Upper lobe of right lung (tissue), 1 donor: ENCODE measurements at regions not wholly inside any gene's neighbourhood (a gene's known extent, or its start where the extent isn't known, plus 50 kb on each side); places are given as distances from the start of the nearest gene placed in this dataset.

ENCODE experiments used
- ATAC-seq: fragments of 200-7000 bp; cut with Tn5 transposase; one replicate; pipeline ENCODE4 v1.9.1; 2020; ENCODE audit warnings: mild to moderate bottlenecking, moderate library complexity
- DNase-seq: peaks from one replicate; pipeline ENCODE4 v3.0.0-alpha.2; 2020
- H3K27ac ChIP-seq: fragments of 200-600 bp; one replicate; pipeline ENCODE4 v1.8.0; 2022
- H3K27me3 ChIP-seq: fragments of 200-600 bp; one replicate; pipeline ENCODE4 v1.8.0; 2022; ENCODE audit warnings: mild to moderate bottlenecking
- H3K36me3 ChIP-seq: fragments of 200-600 bp; one replicate; pipeline ENCODE4 v1.8.0; 2022
- H3K4me1 ChIP-seq: fragments of 200-600 bp; one replicate; pipeline ENCODE4 v1.8.0; 2022
- H3K4me3 ChIP-seq: fragments of 200-600 bp; one replicate; pipeline ENCODE4 v1.8.0; 2022; ENCODE audit warnings: mild to moderate bottlenecking
- H3K9me3 ChIP-seq: fragments of 200-600 bp; one replicate; pipeline ENCODE4 v1.8.0; 2022
- CTCF ChIP-seq: fragments of 200-600 bp; IDR thresholded peaks from one replicate; pipeline ENCODE4 v1.8.0; 2022; ENCODE audit warnings: antibody characterized with exemption
- intact Hi-C: fragments of 100-400 bp; cut with DNase I; formaldehyde crosslinking; loops from one replicate; pipeline ENCODE4 v1.11.0; 2022
- donor health status: DM: no; HTN: yes; CAD: no; lungs with severe emphysema.

DNA sequence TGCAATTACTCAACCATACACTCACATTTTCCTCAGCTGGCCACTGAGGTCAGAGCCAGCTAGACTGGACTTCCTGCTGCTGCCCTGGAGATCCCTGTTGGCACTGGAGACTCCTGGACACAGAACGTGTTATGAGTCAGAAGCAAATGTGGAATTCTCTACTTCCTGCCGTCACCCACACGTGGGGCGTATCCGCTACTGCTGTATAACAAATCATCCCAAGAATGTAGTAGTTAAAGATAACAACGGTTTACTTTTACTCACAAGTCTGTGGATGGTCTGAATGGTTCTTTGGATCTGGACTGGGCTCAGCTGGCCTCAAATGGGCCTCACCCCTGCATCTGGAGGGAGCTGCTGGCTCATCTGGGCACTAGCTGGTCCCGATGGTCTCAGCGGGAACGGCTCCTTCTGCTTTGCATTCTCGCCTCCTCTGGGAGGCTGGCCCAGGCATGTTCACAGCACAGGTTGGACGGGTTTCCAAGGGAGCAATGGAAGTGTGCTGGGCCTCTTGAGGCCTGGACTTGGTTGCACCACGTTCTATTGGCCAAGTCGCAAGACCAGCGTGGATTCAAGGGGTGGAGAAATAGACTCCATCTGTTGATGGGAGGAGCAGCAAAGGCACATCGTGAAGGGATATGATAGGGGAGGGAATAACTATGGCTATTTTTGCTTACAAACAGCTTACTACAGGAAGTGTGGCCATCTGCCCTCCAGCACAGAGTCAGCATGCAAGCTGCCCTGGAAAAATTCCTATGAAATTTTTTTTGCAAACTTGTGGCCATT, 118.5 kb downstream of the SNX5 start:
- H3K4me1 ChIP-seq, result peaks cover 5% of the 10 kb centered on the region
- peak overlapping the region; percentile 77 for H3K27ac ChIP-seq
- DNase-seq (peak; percentile 63), ATAC-seq (peak; percentile 73)
- H3K4me3 ChIP-seq, result no peak overlapping the region
- no peak for TF ChIP-seq CTCF
- no peaks in the 10 kb centered on the region for H3K27me3 ChIP-seq
- intact Hi-C loops, result no loop called here
- no peaks in the 10 kb centered on the region for H3K36me3 ChIP-seq
- H3K9me3 ChIP-seq, result no peaks in the 10 kb centered on the region

DNA sequence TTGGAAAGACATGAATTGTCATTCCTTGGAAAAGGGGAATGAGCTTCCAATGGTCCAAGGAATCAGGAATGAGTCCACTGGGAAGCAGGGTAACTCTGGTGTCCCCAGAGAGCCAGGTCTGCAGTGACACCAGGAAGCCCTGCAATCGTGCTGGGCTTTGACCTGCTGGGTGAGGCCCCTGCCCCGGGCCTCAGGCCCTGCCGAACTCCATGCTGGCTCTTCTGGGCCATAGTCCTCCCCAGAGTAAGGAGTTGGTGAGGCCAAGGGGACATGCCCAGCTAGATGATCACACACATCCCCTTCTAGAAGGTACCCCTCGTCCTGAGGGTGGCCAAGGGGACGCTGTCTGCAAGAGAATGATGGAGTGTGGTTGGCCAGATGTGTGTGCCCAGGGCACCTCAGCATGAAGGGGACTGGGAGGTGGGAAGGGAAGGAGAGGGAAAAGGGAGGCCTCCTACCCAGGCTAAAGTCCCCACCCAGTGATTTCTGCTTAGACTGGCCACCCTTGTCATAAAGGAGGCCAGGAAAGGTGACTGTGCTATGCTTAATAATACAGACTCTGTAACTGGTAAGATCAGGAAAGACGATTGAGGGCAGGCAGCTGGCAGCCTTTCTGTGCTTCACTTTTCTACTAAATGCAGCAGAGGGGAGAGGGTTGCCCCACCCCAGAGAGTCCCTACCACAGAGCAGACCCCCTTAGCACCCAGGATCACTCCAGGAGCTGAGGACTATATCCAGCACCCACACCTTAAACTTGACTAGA, 119.3 kb downstream of the SNX5 start:
- ATAC-seq, result no peak
- H3K4me1 ChIP-seq, result peaks cover 5% of the 10 kb centered on the region
- intact Hi-C loops, result no loop called here
- TF ChIP-seq CTCF, result no peak
- H3K4me3 ChIP-seq, result no peak overlapping the region
- H3K9me3 ChIP-seq, result no peaks in the 10 kb centered on the region
- no peaks in the 10 kb centered on the region for H3K36me3 ChIP-seq
- H3K27me3 ChIP-seq, result no peaks in the 10 kb centered on the region
- peak overlapping the region; percentile 77 for H3K27ac ChIP-seq
- peak; percentile 30 for DNase-seq

DNA sequence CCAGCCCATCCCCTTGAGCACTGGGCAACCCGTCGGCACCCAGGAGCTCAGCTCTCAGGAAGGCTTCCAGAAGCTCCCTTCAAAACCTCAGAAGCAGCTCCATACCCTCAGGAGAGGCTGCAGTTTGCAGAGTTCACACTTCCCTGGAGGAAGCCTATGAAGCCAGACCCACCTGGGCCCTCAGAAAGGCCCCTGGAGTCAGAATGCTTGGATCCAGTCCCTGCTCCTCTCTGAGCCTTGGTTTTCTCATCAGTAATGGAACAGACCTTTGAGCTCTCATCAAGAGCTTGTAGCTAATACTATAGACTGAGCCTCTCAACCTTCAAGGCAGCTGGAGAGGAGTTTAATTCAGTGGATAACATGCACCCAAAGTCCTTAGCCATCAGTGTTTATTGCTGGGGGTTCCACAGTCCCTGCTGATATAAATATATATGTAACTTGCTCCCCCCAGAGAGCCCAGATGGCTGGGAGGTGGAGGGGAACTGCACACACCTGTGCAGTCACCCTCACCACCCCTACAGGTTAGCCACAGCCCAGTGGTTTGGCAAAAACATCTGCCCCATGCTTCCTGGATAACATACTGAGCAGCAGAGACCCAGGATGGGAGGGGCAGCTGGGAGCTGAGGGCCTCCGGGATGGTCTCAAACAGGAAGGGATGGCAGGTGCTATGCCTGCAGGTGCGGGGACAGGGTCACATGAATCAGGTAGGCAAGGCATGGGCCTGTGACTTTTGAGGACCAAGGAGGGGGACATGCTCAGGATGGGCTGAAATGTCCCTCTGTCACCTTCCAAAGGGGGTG, 120.1 kb downstream of the SNX5 start:
- peaks cover 12% of the 10 kb centered on the region for H3K4me1 ChIP-seq
- no peak overlapping the region for H3K27ac ChIP-seq
- H3K9me3 ChIP-seq, result no peaks in the 10 kb centered on the region
- no peaks in the 10 kb centered on the region for H3K36me3 ChIP-seq
- no peak for TF ChIP-seq CTCF
- intact Hi-C loops, result no loop called here
- DNase-seq (no peak), ATAC-seq (no peak)
- no peaks in the 10 kb centered on the region for H3K27me3 ChIP-seq
- H3K4me3 ChIP-seq, result no peak overlapping the region

- Histone ChIP-seq H3K4me1 (peaks cover 24% of the 10 kb centered on the region), H3K4me3 (no peak overlapping the region), H3K9me3 (no peaks in the 10 kb centered on the region), H3K36me3 (no peaks in the 10 kb centered on the region), H3K27ac (no peak overlapping the region), H3K27me3 (no peaks in the 10 kb centered on the region)
- no peak for TF ChIP-seq CTCF
- ATAC-seq (peak; percentile 52), DNase-seq (no peak)
- intact Hi-C loops, result no loop called here
Observed at GRCh38 chr20:17845701-17846475, 122.7 kb downstream of the SNX5 start.
